HepG2 (cell line): ENCODE measurements at regions not wholly inside any gene's neighbourhood (a gene's known extent, or its start where the extent isn't known, plus 50 kb on each side); places are given as distances from the start of the nearest gene placed in this dataset.

ENCODE experiments used
- ATAC-seq: fragments of 200-7000 bp; cut with Tn5 transposase; 3 replicates; pipeline ENCODE4 v1.9.1; 2020; ENCODE audit warnings: mild to moderate bottlenecking, moderate library complexity
- BruUV-seq: library from RNA; stranded (reverse); fragments of 400-500 nt; replicated peaks from 2 replicates; lab custom pipeline; 2021; lab: Mats Ljungman, UMichigan
- CTCF ChIA-PET: fragments of 300-600 bp; formaldehyde crosslinking; extraction: SDS; loops from one replicate; lab custom pipeline; 2021; ENCODE audit warnings: low total read pairs, inconsistent platforms, low intra/inter-chr PET ratio; lab: Yijun Ruan, JAX
- POLR2A ChIA-PET: fragments of 350-600 bp; sonication (Branson Sonifier 250); formaldehyde crosslinking; loops from one replicate; lab custom pipeline; 2020; ENCODE audit warnings: antibody characterized with exemption, inconsistent platforms; lab: Yijun Ruan, JAX
- DNase-seq: peaks from one replicate; pipeline ENCODE4 v3.0.0-alpha.2; 2015; ENCODE audit warnings: low spot score
- FAIRE-seq: peaks from 3 replicates; lab custom pipeline; 2011; peaks lifted over from hg19 to GRCh38; lab: Jason Lieb, UNC
- H2AFZ ChIP-seq: one replicate; pipeline ENCODE4 v1.6.1; 2011; ENCODE audit warnings: low read length, inconsistent platforms
- H3K27ac ChIP-seq: fragments of 300-600 bp; 3 replicates; pipeline ENCODE4 v1.8.0; 2011; ENCODE audit warnings: mixed run types, mild to moderate bottlenecking, mixed read lengths, low read length, inconsistent platforms; ENCODE audit not compliant: insufficient read depth; ENCODE audit errors: extremely low read length
- H3K27me3 ChIP-seq, 2 experiments: fragments of 200-600 bp in 1 of 2; 2 replicates in 1 of 2; 3 replicates in 1 of 2; pipeline versions ENCODE4 v1.6.0 to v1.8.0; 2011; ENCODE audit warnings: low read length in 2 of 2, mild to moderate bottlenecking in 2 of 2, moderate library complexity in 2 of 2, inconsistent platforms in 1 of 2; ENCODE audit not compliant: insufficient read depth in 2 of 2, control insufficient read depth in 1 of 2
- H3K36me3 ChIP-seq, 2 experiments: fragments of 200-600 bp in 1 of 2; replicated peaks in 1 of 2; 2 replicates in 1 of 2; 3 replicates in 1 of 2; pipeline versions ENCODE4 v1.5.1 to v1.8.0; 2011; ENCODE audit warnings: low read length in 2 of 2, inconsistent platforms in 1 of 2; ENCODE audit not compliant: insufficient read depth in 2 of 2, control insufficient read depth in 1 of 2
- H3K4me1 ChIP-seq: 2 replicates; pipeline ENCODE4 v1.5.1; 2012; ENCODE audit warnings: low read length, inconsistent platforms; ENCODE audit not compliant: insufficient read depth
- H3K4me2 ChIP-seq: 2 replicates; pipeline ENCODE4 v1.6.0; 2011; ENCODE audit warnings: low read depth, low read length, inconsistent platforms
- H3K4me3 ChIP-seq, 3 experiments: fragments of 200-600 bp in 1 of 3; sonication (generic), shearing (Covaris generic) in 1 of 3; replicated peaks in 1 of 3; 2 replicates each; pipeline ENCODE4 v1.5.1; 2011 to 2016; ENCODE audit warnings: low read length in 3 of 3, inconsistent platforms in 2 of 3, low read depth in 2 of 3, mild to moderate bottlenecking in 2 of 3, control low read depth in 1 of 3, mixed read lengths in 1 of 3; ENCODE audit not compliant: insufficient read depth in 1 of 3
- H3K79me2 ChIP-seq: one replicate; pipeline ENCODE4 v1.6.1; 2011; ENCODE audit warnings: low read length, inconsistent platforms; ENCODE audit not compliant: insufficient read depth
- H3K9ac ChIP-seq: 2 replicates; pipeline ENCODE4 v1.6.0; 2011; ENCODE audit warnings: mild to moderate bottlenecking, low read depth, low read length, inconsistent platforms; ENCODE audit not compliant: insufficient read depth
- H3K9me3 ChIP-seq: 2 replicates; pipeline ENCODE4 v1.5.1; 2012; ENCODE audit warnings: mild to moderate bottlenecking, low read length
- H4K20me1 ChIP-seq: 2 replicates; pipeline ENCODE4 v1.6.0; 2011; ENCODE audit warnings: inconsistent platforms, mild to moderate bottlenecking, low read length, moderate library complexity; ENCODE audit not compliant: insufficient read depth
- FOXA3 ChIP-seq: IDR thresholded peaks from 2 replicates; pipeline ENCODE4 v1.6.1; 2016; ENCODE audit warnings: missing genetic modification reagents, missing compliant biosample characterization
- IKZF5 ChIP-seq: IDR thresholded peaks from 2 replicates; pipeline ENCODE4 v1.6.1; 2018; ENCODE audit warnings: missing genetic modification reagents, mild to moderate bottlenecking, missing compliant biosample characterization
- MAFF ChIP-seq: IDR thresholded peaks from 2 replicates; pipeline ENCODE4 v1.6.1; 2011; ENCODE audit warnings: low read depth, low read length, improper control_type of control experiment
- MAZ ChIP-seq, 2 experiments: sonication (generic) in 1 of 2; formaldehyde crosslinking in 1 of 2; IDR thresholded peaks; 2 replicates each; pipeline versions ENCODE4 v1.5.0 to v1.6.1; 2012 to 2020; ENCODE audit warnings: low read depth in 2 of 2, mild to moderate bottlenecking in 2 of 2, borderline replicate concordance in 1 of 2, improper control_type of control experiment in 1 of 2, low read length in 1 of 2, missing genetic modification reagents in 1 of 2, moderate library complexity in 1 of 2
- PCBP2 ChIP-seq: fragments of 200-400 bp; formaldehyde crosslinking; optimal IDR thresholded peaks from 2 replicates; pipeline ENCODE3; 2018; ENCODE audit warnings: low read length, low read depth; ENCODE audit not compliant: poor library complexity, severe bottlenecking
- POGZ ChIP-seq: sonication (generic); formaldehyde crosslinking; IDR thresholded peaks from 2 replicates; pipeline ENCODE4 v1.4.0; 2020; ENCODE audit warnings: mild to moderate bottlenecking, missing genetic modification reagents
- SNAI1 ChIP-seq: sonication (generic); formaldehyde crosslinking; IDR thresholded peaks from 2 replicates; pipeline ENCODE4 v1.5.0; 2020; ENCODE audit warnings: mild to moderate bottlenecking, missing genetic modification reagents, borderline replicate concordance
- ZBTB3 ChIP-seq: sonication (generic); formaldehyde crosslinking; IDR thresholded peaks from 2 replicates; pipeline ENCODE4 v1.4.0; 2020; ENCODE audit warnings: low read depth, mild to moderate bottlenecking, moderate library complexity, missing genetic modification reagents, borderline replicate concordance
- ZBTB4 ChIP-seq: sonication (generic); formaldehyde crosslinking; IDR thresholded peaks from 2 replicates; pipeline ENCODE4 v1.4.0; 2020; ENCODE audit warnings: missing genetic modification reagents, mild to moderate bottlenecking, borderline replicate concordance
- WGBS: methylation state at CpG from one replicate; pipeline ENCODE4 v1.1.6; 2017; ENCODE audit warnings: low lambda C conversion rate; 5-methylcytosine and 5-hydroxymethylcytosine counted together
- in situ Hi-C: cut with HindIII; loops from 2 replicates; pipeline ENCODE4 v1.10.0; 2017; ENCODE audit warnings: low pct_unique_long_range_greater_than_20kb; ENCODE audit not compliant: extremely low pct_ligation_motif_present
- intact Hi-C: fragments of 100-400 bp; cut with micrococcal nuclease; formaldehyde crosslinking; loops from one replicate; pipeline ENCODE4 v1.10.0; 2022; ENCODE audit not compliant: unreplicated experiment

GRCh38 chr3:59600631-59601030 lies 550.8 kb upstream of the CFAP20DC start:
- no peak for ATAC-seq
- Histone ChIP-seq H3K79me2 (no peaks in the 10 kb centered on the region), H3K9ac (no peak overlapping the region), H3K4me3 (no peak overlapping the region), H3K9me3 (no peaks in the 10 kb centered on the region), H3K27me3 (peaks cover 0 to 8% of the 10 kb centered on the region in 2 experiments; a peak in 1 of 5 replicates), H3K4me2 (no peak overlapping the region), H2AFZ (no peak overlapping the region), H4K20me1 (no peaks in the 10 kb centered on the region), H3K27ac (no peak overlapping the region), H3K4me1 (no peaks in the 10 kb centered on the region), H3K36me3 (no peaks in the 10 kb centered on the region)
- POLR2A ChIA-PET, result no interaction called here
- TF ChIP-seq POGZ (CRISPR knock-in tag) (no peak), ZBTB3 (CRISPR knock-in tag) (no peak), PCBP2 (no peak), MAFF (no peak), MAZ (IDR thresholded peaks at IDR 0.05; ENCODE audit: borderline replicate concordance, low read depth, low read length) (no peak), MAZ (CRISPR knock-in tag; IDR thresholded peaks at IDR 0.05; ENCODE audit: low read depth) (no peak), SNAI1 (CRISPR knock-in tag) (no peak), FOXA3 (CRISPR knock-in tag) (no peak), ZBTB4 (CRISPR knock-in tag) (no peak), IKZF5 (CRISPR knock-in tag) (no peak)
- no TSS peak for BruUV-seq
- FAIRE-seq, result no peak
- CTCF ChIA-PET, result no interaction called here
- in situ Hi-C loops, result no loop called here
- intact Hi-C loops, result no loop called here
- DNase-seq, result no peak
- 0% methylated on average over 2 of the region's 2 CpGs for WGBS
